ENCODE measurements at regions not wholly inside any gene's neighbourhood (a gene's known extent, or its start where the extent isn't known, plus 50 kb on each side); places are given as distances from the start of the nearest gene placed in this dataset.

GRCh38 chr9:86549401-86549811, 195.2 kb upstream of the TUT7 start:
- TF ChIP-seq EZH2 (IDR thresholded peaks at IDR 0.05; ENCODE audit: borderline replicate concordance, low read length) (no peak), CTCF (IDR thresholded peaks at IDR 0.05; ENCODE audit: low read length) (no peak)

Measured in OCI-LY1 (cell line).